ENCODE measurements at regions not wholly inside any gene's neighbourhood (a gene's known extent, or its start where the extent isn't known, plus 50 kb on each side); places are given as distances from the start of the nearest gene placed in this dataset.

GRCh38 chr15:95857124-95857757 lies 473.3 kb upstream of the NR2F2 start:
- WGBS: 68% methylated on average over 4 of the region's 4 CpGs
- DNase-seq (ENCODE audit: low spot score): no peak

GRCh38 chr15:95857758-95858157 lies 472.7 kb upstream of the NR2F2 start:
- Histone ChIP-seq H3K36me3 (no peaks in the 10 kb centered on the region), H3K4me3 (no peak overlapping the region), H3K27ac (no peak overlapping the region), H3K27me3 (replicated peaks; ENCODE audit: insufficient read depth) (no peaks in the 10 kb centered on the region), H3K4me1 (replicated peaks) (no peaks in the 10 kb centered on the region), H3K9me3 (no peaks in the 10 kb centered on the region)
- DNase-seq (ENCODE audit: low spot score): no peak
- intact Hi-C loops (cut with DNase I): no loop called here
- TF ChIP-seq CTCF (IDR thresholded peaks at IDR 0.05): no peak
- TF ChIP-seq POLR2AphosphoS5 (IDR thresholded peaks at IDR 0.05): no peak
- no peak for TF ChIP-seq POLR2A (IDR thresholded peaks at IDR 0.05)

More at GRCh38 chr15:95857124-95857757, 473.3 kb upstream of the NR2F2 start:
- Histone ChIP-seq H3K27me3 (replicated peaks; ENCODE audit: insufficient read depth) (no peaks in the 10 kb centered on the region), H3K4me1 (replicated peaks) (no peaks in the 10 kb centered on the region), H3K36me3 (no peaks in the 10 kb centered on the region), H3K4me3 (no peak overlapping the region), H3K27ac (no peak overlapping the region), H3K9me3 (no peaks in the 10 kb centered on the region)
- no peak for TF ChIP-seq POLR2A (IDR thresholded peaks at IDR 0.05)
- no peak for TF ChIP-seq CTCF (IDR thresholded peaks at IDR 0.05)
- no peak for TF ChIP-seq POLR2AphosphoS5 (IDR thresholded peaks at IDR 0.05)
- intact Hi-C loops (cut with DNase I): no loop called here

GRCh38 chr15:95860406-95860805 lies 470.1 kb upstream of the NR2F2 start:
- H3K9me3 ChIP-seq: no peaks in the 10 kb centered on the region
- no peak overlapping the region for H3K27ac ChIP-seq
- no peak for DNase-seq (ENCODE audit: low spot score)
- H3K27me3 ChIP-seq (replicated peaks; ENCODE audit: insufficient read depth): no peaks in the 10 kb centered on the region
- H3K4me1 ChIP-seq (replicated peaks): no peaks in the 10 kb centered on the region
- H3K4me3 ChIP-seq: no peak overlapping the region
- 100% methylated on average over 1 of the region's 1 CpG for WGBS
- H3K36me3 ChIP-seq: no peaks in the 10 kb centered on the region
- intact Hi-C loops (cut with DNase I): no loop called here
- no peak for TF ChIP-seq CTCF (IDR thresholded peaks at IDR 0.05)
- no peak for TF ChIP-seq POLR2AphosphoS5 (IDR thresholded peaks at IDR 0.05)
- TF ChIP-seq POLR2A (IDR thresholded peaks at IDR 0.05): no peak

- no peak for DNase-seq (ENCODE audit: low spot score)
These were observed 466.0 kb upstream of the NR2F2 start for GRCh38 chr15:95864467-95864886.

More at GRCh38 chr15:95864467-95864886, 466.0 kb upstream of the NR2F2 start:
- Histone ChIP-seq H3K9me3 (no peaks in the 10 kb centered on the region), H3K36me3 (no peaks in the 10 kb centered on the region), H3K27ac (no peak overlapping the region), H3K4me1 (replicated peaks) (no peaks in the 10 kb centered on the region), H3K27me3 (replicated peaks; ENCODE audit: insufficient read depth) (no peaks in the 10 kb centered on the region), H3K4me3 (no peak overlapping the region)
- no peak for TF ChIP-seq POLR2A (IDR thresholded peaks at IDR 0.05)
- TF ChIP-seq POLR2AphosphoS5 (IDR thresholded peaks at IDR 0.05): no peak
- no peak for TF ChIP-seq CTCF (IDR thresholded peaks at IDR 0.05)
- intact Hi-C loops (cut with DNase I): no loop called here
- 85% methylated on average over 3 of the region's 3 CpGs for WGBS
